ENCODE measurements at regions not wholly inside any gene's neighbourhood (a gene's known extent, or its start where the extent isn't known, plus 50 kb on each side); places are given as distances from the start of the nearest gene placed in this dataset.

- TF ChIP-seq CTCF (IDR thresholded peaks at IDR 0.05) = no peak
- no peak for TF ChIP-seq POLR2A (IDR thresholded peaks at IDR 0.05)
These were observed 284.0 kb downstream of the SQOR start for GRCh38 chr15:45918839-45919238.

Measured in thyroid gland (tissue), 4 donors.